Activated CD8-positive, alpha-beta memory T cell treated with anti-CD3 and anti-CD28 coated beads, Interleukin-2, amount 50 U/mL, for 24 hours (primary cell): ENCODE measurements at regions not wholly inside any gene's neighbourhood (a gene's known extent, or its start where the extent isn't known, plus 50 kb on each side); places are given as distances from the start of the nearest gene placed in this dataset.

Experiments used
- DNase-seq: peaks from one replicate; pipeline ENCODE4 v3.0.0-alpha.2; 2020; ENCODE audit errors: extremely low read depth

DNA sequence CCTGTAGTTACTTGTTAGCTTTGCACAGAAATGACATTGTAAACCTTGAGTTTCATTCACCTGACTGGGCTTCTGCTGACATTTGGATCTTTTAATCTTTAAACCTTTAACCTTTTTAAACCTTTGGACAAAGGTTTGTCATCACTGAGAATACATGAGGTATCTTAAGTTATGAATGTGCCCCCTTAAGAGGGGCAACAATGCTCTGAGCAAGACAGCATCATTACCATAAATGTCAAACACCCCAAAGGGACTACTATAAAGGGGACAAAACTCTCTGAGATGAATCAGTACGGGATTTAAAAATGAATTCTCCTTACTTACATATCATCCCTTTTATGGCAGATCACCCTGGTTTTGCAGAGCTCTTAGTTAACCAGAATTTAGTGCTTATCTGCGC, 203.3 kb downstream of the COG6 start:
- DNase-seq = no peak

DNA sequence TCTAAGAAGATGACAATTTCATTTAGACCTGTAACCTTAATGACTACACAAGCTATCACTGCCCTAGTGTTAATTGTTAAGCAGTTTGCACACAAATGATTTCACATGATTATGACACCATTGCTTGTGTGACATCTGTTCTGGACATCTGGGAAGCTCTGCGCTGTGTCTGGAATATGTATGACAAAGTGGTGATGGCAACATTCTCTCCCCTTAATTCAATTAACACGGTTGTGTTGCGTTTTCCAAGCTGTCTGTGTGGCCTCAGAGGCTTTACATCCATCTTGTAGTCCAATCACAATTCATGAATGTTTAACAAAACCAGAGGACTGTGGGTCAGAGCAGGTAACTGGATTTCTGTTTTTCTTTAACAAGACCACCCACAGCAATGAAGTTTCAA, 204.4 kb downstream of the COG6 start:
- no peak for DNase-seq

DNA sequence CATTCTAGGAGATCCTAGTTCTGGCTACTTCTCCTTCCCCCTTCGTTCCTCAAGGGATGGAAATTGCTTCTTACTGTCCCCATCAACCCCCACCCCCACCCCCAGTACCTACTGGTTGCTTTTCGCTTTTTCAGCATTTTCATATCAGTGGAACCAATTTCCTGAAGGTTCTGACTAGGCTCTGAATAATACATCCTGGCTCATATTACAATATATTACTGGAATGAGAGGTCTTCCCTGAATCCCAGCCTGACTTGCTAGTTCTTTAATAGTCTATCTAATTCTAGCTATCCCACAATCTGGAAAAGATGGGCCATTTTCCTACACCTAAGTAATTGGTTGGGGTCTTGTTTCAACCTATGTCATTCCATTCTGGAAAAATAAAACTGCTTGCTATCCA, 207.4 kb downstream of the COG6 start:
- DNase-seq = no peak

DNA sequence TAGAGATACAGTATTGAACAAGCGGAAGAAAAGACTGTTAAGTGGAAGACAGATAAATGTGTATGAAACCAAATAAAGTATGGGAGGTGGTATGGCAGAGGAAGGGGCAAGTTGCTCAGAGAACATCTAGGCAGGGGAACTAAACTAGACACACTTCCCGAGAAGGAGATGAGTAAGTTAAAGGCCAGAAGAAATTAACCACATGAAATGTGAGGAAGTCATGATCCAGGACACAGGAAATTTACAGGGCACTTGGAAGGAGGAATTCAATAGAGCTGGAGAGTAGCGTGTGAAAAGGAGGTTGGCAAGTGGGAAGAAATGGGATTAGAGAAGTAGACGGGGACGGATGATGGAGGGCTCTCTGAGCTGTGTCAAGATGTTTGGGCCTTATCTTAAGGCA, 208.8 kb downstream of the COG6 start:
- no peak for DNase-seq

DNA sequence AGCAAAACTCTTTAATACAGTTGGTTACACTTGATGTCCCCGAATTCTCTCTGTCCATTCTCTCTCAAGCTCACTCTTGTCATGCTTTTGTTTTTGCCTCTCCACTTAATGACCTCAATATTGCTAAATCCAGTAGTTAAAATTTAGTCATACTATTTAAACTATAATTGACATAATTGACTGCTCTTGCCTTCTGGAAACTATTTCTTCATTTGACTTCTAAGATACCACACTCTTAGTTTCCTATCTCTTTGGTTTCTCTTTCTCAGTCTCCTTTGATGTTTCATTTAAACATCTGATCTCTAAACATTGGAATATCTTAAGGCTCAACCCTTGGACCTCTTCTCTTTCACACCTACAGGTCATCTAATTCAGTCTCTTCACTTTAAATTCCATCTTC, 211.3 kb downstream of the COG6 start:
- no peak for DNase-seq

DNA sequence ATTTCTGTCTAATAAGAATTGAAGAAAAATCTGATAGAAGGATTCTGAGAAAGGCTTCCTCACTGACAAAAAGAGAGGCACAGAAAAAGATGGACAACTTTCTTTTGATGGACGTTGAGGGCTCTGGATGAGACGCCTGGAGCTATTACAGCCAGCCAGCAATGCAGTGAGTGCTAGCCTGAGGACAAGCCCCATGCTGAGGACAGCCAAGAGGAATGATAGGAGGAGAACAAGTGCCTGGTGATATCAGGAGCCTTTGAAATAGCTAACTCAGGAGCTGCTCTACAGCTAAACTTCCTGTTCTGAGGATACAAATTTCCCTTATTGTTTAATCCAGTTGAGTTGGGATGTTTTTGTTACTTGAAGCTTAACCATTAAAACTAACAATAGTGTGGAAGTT, 212.3 kb downstream of the COG6 start:
- no peak for DNase-seq

DNA sequence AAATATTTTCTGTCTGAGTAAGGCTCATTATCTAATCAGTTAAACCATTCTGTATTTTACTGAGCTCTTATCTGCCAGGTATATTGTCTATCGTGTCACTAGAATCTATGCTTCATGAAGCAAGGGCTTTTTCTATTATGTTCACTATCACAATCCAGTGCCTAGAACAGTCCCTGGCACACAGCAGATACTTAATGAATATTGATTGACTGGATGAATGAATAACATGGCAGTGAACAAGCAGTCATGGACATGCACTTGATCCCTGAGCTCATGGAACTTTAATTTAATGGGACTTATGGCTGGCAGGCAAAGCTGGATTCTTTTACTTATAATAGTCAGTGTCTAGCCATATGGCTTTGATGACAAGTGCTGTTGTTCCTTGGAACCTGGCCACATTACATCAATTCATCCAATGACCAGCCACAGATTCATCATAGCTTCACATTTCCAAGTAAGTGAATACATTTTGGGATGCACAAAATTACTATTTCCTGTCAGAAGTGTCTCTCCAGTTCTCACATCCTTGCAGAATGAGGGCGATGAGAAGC, 214.8 kb downstream of the COG6 start:
- DNase-seq = no peak

DNA sequence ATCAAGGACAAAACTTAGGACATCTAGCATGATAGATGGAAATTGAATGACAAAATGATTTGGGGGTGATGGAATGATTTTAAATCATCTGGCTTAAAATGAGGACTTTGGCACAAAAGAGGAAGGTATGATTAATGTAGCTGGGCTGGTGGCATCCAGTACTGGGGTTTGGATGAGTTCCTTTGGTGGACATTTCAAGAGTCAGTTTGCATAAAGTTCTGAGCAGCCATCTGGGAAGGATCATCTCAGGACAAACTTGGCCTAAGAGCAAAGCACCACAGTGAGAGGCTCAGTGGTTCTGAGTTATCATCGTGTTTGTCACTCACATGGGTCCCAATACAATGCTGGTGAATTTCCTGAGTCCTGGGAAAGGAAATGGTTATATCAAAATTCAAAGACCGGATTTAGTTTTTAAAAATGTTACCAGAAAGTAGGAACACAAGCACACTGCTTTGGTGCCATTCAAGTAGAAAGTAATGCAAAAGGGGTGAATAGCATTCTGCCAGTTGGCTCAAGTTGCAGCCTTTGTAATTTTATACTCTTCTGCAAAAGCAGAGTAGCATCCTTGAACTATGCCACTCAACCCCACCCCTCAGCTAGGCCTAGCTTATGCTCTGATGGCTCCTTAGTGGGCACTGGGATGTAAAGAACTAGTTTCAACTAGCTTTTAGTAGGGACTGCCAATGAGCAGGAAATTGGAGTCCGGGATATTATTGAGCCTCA, 219.0 kb downstream of the COG6 start:
- DNase-seq = no peak

DNA sequence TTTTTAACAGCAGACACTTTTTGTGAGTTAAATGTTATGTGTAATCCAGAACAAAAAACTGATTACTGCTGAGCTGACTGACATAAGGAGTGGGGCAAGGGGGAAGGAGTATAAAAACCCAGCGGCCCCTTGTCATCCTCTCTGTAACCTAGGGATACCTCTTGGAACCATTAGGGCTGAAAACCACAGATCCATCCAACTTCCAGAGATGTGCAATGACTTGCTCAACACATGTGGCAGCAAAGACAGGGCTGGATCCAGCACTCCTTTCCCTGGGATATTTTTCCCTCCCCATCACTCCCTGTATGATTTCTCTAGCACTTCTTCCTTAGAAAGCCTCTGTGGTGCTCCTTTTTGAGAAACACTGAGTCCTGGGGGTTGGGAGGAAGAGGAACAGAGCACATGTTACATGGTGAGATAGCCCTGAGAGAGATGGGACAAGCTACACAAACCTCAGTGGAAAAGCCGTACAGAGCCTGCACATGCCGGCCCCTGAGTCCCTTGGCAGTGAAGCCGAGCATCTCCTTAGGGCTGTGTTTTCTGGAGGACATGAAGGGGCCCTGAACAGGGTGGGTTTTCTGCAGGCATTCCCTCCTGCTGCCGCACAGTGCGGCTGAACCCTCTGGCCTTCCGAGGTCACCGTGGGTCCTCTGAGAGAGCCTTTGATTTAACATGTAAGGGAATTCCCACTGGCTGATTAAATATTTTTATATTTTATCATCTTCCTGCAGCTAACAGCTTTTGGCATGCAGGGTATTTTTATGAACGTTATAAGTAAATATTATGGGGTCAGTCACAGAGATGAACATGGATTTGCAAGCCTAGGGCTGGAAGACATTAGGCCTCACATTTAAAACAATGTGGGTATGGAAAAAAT, 219.9 kb downstream of the COG6 start:
- DNase-seq = no peak

DNA sequence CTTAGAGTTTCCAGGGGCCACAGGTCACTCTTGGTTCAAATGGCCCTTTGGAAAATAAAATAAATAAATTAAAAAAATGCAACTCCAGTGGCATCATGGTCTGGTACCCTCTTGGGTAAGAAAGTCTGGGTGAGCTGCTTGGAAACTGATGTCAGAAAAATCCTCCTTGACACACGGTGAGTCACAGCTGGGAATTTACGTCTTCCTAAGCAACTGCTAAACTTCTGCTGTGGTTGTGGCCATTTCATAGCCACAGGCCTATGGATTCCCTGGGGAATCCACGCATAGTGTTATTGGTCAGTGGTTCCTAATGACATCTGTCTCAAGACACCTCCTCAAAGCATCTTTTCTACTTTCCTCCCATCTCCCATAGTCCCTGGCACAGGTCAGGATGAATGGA, 220.8 kb downstream of the COG6 start:
- no peak for DNase-seq

DNA sequence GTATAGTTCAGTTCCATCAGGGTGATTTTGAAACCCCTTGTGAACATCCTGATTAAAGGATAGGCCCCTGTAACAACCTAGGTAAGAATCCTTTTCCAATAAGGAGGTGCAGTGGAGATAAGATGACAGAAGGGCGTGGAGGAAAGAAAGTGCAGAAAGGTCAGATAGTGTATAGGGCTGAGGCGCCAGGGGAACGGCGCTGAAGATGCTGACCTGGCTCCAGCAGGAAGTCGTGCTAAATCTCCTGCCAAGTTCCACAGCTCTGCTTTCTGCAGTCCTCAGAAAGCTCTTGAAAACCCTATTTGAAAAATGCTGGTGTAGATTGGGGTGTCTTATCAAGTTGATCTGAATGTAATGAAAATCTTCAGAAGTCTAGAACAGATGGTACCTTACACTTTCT, 221.7 kb downstream of the COG6 start:
- no peak for DNase-seq

DNA sequence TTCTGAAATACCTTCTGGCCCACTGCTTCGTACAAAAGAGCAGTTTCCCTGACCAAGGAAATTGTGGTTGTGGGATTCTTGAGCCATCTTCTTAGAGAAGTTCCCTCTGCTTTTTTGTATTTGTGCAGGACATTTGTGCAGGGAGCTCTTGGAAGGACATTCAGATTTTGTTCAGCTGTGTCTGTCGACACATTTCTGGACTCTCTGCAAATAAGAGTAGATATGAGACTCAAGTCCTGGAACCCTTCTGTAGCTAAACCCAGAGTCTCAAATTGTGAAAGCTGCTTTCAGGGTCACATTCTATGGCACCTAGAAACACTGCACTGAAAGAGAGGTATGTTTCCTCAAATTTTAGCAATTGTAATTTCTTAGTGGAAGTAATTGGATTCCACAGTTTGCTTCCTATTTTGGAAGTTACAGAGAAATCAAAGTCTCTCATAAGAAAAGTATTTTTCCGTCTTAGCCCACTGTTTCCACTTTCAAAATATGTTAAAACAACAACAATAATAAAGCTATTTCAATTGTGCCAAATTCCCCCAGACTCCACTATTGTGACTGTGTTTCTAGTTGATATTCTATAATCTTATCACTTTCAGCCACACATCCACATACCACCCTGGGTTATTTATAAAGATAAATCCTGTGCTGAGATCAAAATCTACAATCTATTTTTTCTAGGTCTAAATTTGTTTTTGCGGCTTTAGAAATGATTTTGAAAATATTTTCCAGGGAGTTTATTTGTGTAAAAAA, 224.0 kb downstream of the COG6 start:
- no peak for DNase-seq

DNA sequence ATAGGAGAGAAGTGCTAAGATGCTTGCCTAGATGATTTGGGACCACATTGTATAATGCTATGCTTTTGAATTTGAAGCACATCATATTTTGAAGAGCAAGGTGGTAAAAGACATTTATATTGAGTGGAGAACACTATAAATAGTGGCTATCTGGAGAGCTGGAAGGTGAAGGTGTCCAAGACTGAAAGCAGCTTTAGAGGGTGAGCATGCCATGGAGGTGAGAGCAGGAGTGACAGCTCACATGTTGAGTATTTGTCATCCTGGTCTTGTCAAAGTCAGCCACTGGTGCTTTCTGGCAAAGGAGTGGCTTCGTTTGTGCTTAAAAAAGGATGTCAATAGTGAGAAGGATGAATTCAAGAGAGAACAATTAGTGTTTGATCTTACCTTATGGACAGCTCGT, 225.9 kb downstream of the COG6 start:
- no peak for DNase-seq

DNA sequence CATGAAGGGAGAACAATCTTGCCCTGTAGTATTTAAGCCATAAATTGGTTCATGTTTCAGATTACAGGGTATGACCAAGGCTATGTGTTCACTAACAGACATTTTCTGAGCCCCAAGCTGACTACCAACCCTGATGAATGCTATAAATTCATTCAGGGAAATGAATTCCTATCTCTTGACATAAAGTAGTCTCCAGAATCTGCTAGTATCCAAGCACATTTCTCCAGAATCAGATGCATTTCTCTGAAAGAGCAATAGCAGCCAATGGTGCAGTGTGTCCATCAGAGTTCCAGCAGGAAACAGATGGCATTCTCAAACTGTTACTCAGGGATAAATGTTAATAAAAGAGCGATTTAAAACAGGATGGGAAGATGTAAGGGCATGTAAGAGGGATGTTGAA, 226.4 kb downstream of the COG6 start:
- DNase-seq = no peak

DNA sequence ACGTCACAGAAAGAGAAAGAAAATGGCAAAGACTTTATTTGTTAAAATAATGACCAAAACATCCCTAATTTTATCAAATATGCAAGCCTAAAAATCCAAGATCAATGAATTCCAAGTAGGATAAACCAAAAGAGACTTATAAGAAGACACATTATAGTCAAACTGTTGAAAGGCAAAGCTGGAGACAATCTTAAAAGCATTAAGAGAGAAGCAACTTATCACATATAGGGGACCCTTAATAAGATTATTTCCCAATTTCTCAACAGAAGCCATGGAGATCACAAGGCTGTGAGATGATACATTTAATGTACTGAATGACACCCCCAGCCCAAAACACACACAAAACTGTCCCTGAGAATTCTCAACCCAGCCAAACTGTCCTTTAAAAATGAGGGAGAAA, 228.7 kb downstream of the COG6 start:
- no peak for DNase-seq

DNA sequence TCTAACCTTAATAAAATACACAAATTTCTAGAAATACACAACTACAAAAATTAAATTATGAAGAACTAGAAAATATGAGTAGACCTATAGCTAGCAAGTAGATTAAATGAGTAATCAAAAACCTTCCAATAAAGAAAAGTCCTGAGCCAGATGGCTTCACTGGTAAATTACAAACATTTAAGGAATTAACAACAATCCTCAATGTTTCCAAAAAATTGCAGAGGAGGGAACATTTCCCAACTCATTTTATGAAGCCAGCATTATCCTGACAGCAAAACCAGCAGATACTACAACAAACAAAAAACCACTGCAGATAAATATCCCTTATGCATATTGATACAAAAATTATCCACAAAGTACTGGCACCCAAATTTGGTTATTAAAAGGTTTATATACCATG, 230.9 kb downstream of the COG6 start:
- no peak for DNase-seq

DNA sequence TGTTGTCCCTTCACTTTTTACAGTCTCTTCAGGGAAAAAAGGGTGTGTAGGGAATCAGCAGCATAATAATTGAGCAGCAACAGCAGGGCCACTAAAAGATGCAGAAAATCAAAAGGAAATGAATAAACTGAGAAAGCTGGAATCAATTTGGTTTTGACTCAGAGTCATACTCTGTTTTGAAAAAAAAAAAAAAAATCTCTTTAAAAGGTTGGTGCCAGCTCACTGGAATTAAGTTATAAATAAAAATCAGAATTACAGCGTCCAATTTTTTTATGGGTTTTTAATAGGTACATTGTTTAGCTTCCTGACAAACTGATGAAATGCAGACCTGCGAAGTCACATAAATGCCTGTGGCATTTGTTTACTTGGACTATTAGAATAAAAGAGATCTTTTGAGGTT, 231.9 kb downstream of the COG6 start:
- DNase-seq = no peak

DNA sequence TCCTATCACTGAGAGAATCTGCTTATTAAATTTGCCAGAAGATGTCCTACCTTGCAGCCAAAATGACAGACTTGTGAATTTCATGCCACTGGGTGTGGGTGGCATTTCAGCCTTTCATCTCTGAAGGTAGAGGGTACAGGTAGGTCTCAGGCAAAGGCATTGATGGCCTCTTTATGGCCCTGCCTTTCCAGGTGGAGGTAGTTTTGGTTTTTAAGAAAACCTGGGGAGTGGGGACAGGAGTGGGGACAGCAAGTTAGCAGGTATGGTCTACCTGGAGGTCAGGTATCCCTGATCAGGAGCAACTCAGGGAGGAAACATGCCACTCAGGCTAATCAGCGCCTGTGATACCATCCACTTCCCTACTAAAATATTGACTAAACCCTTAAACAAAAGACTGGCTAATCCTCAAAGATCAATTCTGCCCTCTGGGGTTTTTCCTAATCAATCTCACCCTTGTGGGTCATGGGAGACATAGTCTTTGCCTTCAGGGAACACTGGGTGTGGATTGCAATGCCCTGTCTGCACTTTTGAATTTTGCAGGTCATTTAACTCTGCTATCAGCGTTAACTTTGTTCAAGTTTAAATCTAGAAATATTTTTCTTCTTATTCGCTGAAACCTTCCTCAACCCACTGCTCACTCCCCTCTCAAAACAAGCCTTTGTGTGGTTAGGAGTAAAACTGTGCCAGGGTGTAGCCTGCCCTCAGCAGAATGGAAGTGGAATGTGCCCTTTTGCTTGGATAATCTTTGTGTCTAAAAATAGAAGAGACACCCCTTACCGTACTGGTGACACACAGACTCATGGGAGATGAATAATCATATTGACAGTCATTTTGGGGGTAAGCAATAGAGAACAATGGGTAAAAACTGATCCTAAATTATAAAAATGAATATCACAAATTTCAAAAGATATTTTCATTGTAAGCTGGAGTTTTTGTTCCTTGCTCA, 233.7 kb downstream of the COG6 start:
- DNase-seq = no peak

DNA sequence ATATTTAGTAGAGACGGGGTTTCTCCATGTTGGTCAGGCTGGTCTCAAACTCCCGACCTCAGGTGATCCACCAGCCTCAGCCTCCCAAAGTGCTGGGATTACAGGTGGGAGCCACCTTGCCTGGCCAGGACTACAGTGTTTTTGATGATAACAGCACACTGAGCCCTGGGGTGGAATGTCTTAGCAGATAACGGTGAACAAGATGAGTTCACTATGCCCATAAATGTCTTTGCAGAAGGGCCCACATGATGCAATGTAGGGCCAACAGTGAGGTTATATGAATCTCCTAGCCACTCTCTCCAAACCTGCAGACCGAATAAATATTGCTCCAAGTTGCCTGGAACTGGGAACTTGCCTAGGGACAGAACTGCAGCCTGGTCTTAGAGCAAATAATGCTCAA, 235.1 kb downstream of the COG6 start:
- DNase-seq = no peak

DNA sequence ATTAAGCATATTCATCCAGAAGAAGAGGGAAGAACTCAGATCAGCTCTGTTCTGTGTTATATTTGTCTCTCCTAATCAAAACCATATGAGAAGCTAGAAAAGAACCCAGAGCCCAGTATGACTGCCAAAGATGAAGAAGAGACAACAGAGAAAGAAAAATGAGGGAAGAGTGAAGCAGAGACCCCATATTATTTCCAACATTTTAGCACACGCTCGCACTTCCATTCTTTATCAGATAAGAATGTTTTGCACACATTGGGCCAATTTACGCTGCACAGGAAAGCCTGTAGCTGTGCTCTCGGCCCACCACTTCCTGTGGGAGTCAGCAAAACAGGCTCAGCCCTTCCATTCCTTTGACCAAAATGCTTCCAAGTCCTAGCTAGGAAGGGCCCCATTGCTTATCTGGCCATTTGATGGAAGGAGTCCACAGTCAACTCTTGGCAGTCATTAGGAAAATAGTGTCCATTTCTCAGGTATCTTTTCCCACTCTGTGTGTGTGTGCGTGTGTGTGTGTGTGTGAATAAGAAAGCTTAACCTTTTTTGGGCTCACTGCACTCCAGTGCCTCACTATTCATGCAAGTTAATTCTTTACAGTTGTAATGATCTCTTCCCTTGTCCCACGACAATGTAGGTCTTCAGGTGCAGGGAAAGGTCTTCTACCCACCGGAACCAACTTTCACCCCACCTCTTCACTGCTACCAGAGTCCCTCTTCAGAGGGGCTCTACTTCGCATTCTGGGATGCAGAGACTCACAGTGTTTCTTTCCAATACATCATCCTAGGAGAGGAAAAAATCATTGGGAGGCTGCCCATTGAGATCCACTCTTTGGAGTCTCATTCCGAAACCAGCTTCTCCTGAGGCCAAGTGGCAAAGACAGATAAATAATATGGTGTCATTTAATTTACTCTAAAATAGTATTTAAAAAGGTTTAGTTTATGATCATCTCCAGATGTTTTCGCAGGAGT, 237.5 kb downstream of the COG6 start:
- no peak for DNase-seq
